NCI-H1436 treated with DMSO at 0.1 percent for 48 hours (cell line): ENCODE measurements at regions not wholly inside any gene's neighbourhood (a gene's known extent, or its start where the extent isn't known, plus 50 kb on each side); places are given as distances from the start of the nearest gene placed in this dataset.
"Not testable (repeated sequence)": the region's sequence is repeated elsewhere in the genome, so short reads cannot be mapped to it uniquely, and the experiment has no call there.

Experiments
- DNase-seq: peaks from one replicate; lab custom pipeline; 2025; lab: John Stamatoyannopoulos, UW

- DNase-seq = no peak
Observed at GRCh38 chr6:74182992-74183391, 487.0 kb downstream of the CD109 start.

GRCh38 chr6:74181471-74181870 is 485.5 kb downstream of the CD109 start:
- DNase-seq = no peak

- DNase-seq = no peak
Observed at GRCh38 chr6:74177506-74177905, 481.5 kb downstream of the CD109 start.

DNA sequence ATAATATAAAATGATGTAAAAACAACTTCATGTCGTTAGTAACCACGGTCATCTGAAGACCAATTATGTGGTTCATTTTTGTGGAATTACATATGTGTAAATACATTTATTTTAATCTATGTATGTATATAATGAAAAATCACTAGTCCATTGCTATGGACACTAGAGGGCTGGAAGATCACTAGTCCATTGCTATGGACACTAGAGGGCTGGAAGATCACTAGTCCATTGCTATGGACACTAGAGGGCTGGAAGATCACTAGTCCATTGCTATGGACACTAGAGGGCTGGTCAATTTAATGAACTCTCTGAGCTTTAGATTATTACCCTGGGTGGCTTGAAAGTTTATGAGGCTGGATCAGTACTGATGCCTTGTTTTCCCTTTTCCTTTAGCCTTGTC is 474.5 kb downstream of the CD109 start:
- not testable (repeated sequence) for DNase-seq

DNA sequence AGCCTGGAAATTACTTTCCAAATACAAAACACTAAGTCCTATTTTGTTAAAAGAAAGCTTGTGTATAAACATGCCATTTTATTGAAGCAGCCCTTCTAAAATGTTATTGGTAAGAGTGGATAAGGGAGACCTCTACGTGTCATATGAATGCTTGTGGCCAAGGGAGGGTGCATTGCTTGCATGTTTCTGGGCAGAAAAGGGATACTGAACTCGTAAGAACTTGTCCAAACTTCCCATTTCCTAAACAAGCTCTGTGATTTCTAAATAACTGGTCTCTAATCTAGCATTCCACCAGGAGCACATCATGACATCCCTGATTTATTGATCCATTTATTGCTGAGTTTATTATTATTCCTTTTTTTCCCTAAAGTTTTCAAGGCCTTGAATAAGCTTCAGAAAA is 474.1 kb downstream of the CD109 start:
- DNase-seq = no peak

GRCh38 chr6:74167976-74168375 is 472.0 kb downstream of the CD109 start:
- DNase-seq = no peak

DNA sequence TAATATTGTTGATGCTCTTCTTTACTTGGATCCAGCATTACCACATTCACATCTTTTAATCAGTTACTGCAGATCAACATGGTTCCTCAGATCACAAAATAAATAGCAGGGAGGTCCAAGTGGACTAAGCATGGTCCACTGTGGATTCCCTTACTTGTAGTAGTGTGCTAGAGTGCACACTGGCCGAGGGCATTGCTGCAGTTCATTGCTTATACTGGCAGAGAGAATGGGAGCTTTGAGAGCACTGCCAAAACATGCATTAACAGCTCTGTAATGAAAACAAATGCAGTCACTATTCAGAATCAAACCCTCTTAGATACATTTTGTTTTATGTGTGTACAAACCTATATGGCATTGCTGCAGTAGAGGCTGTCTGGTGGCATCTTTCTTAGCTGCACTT is 471.5 kb downstream of the CD109 start:
- no peak for DNase-seq

DNA sequence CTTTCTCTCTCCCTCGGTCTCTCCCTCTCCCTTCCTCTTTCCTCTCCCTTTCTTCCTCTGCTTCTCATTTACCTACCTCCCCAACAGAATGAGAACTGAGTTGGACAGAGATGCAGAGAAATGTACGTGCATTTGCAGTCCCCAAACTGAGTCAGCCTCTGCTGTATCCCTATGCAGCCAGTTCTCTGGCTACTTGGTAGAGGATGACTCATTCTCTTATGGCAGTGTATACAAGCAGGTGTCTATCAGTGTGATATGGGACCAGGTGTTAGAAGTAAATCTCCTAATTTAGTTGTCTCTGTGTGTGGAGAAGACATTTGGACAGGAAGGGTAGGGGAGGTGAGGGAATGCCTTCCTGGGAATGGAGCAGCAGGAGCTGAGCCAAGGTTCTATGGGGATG is 470.8 kb downstream of the CD109 start:
- no peak for DNase-seq

DNA sequence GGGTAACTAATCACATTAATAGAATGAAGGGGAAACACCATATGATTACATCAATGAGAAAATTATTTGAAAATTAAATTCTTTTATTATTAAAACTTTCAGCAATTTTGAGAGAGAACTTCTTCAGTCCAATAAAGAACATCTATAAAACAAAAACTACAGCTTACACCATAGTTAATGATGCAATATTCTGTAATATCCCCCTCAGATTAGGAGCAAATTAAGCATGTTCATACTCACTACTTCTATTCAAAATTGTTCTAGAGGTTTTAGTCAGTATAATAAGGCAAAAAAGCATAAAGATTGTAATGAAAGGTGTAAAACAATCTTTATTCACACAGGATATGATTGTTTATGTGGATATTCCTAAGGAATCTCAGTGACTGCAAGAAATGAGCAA is 465.4 kb downstream of the CD109 start:
- DNase-seq = no peak

DNA sequence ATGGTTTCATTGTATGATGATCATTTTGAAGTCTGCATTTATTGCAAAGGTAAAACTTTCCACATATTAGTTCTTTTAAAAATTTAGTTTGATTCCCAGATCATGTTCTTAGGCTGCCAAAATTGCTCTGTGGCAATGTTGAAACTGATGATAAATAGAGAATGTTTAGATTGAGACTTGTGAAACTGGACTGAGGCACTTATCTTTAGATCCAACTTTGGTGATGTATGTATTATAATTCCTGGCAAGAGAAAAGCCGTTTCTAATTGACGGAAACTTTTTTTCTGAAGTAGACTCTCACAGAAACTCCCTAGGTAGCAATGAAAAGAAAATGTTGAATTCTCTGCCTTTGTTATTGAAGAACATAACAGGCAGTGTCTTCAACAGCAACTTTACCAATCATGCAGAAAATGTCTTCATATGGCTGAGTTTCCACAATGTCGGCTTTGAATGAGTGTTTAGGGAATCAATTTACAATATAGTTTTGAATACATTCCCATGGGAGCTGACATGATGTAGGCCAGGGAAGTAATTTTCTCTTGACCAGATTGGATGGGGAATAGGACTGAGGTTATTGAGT is 456.2 kb downstream of the CD109 start:
- no peak for DNase-seq

GRCh38 chr6:74145931-74146330 is 449.9 kb downstream of the CD109 start:
- DNase-seq = no peak

GRCh38 chr6:74137911-74138310 is 441.9 kb downstream of the CD109 start:
- DNase-seq = no peak

DNA sequence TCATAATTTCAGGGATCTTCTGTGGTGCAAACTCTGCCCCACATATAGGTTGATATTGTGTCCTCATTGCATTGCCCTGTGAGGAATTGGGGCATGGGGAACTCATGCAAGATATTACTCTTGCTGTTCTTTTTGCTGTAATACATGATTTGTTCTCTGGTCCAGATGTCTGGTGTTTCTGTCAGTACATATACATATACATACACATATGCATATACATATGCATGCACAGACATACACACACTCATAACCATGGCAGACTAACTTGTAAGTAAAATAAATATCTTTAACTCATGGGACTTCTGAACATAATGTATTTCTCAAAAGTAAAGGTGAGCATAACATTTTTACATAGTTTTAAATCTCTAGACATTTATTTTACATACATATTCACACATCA is 438.3 kb downstream of the CD109 start:
- no peak for DNase-seq

- no peak for DNase-seq
Observed at GRCh38 chr6:74133073-74133472, 437.1 kb downstream of the CD109 start.

- DNase-seq = no peak
Observed at GRCh38 chr6:74130641-74131040, 434.6 kb downstream of the CD109 start.

DNA sequence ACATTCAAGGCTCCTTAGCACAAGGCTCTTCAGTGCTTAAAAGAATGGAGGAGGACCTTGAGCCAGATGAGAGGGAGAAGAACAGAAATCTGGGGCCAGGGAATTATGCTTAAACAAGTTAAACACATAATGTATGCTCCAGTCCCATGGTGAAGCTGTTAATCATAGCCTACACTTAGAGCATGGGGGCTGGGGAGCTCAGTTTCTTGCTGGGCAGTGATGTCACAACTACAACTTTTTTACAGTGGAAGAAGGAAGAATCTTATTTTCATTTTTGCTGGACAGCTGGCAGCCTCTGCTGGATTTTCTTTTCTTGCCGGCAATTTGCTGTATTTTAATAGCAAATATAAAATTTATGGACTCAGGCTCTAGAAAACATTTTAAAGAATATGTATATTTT is 432.5 kb downstream of the CD109 start:
- DNase-seq = no peak

- no peak for DNase-seq
Observed at GRCh38 chr6:74117113-74117512, 421.1 kb downstream of the CD109 start.

DNA sequence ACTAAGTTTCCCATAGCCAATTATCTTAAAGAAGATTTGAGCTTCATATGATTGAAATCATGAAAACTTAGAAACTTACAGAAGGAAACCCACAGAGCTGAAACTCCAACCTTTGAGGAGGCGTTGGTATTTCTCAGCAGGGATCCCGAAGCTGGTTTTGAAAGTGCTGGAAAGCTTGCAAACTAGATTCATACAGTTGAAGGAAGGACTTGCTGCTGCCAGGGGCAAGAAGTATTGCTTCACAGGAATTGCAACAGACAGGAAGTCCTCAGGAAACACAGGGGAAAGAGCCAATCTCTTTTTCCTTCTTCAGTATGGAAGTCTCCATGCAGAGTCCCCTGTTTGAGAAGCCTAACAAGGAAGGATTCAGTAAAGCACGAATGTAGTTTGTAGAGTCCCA is 419.7 kb downstream of the CD109 start:
- no peak for DNase-seq

DNA sequence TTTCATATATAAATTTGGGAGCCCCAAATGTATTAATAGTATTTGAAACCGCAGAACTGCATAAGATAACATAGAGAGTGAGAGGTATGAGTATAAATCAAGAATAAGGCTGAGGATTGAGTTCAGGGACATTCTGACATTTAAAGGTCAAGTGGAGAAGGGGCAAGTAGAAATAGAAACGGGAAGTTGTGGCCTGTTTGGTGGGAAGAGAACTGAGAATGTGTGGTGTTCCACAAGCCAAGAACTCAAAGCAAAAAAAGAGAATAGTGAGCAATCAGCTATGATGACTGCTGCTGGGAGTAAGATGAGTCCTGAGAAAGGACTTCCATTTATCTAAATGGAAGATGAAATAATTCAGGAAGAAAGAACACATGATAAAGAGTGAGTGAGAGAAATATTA is 418.4 kb downstream of the CD109 start:
- no peak for DNase-seq

DNA sequence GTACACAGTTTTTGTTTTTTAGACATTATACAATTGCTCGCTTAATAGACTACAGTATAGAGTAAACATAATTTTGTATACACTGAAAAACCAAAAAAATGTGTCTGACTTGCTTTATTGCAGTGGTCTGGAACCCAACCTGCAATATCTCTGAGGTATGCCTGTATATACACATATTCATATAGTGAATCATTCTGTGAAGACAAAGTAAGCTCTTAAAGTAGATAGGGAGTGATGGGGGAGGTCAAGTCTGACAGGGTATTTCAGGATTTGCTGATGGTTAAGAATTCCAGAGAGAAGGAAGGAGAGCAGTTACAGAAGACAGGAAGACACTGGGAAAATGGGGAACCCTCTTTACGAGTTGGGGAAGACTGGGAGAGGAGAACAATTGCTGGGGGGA is 417.9 kb downstream of the CD109 start:
- no peak for DNase-seq

- no peak for DNase-seq
Observed at GRCh38 chr6:74103417-74103816, 407.4 kb downstream of the CD109 start.

DNA sequence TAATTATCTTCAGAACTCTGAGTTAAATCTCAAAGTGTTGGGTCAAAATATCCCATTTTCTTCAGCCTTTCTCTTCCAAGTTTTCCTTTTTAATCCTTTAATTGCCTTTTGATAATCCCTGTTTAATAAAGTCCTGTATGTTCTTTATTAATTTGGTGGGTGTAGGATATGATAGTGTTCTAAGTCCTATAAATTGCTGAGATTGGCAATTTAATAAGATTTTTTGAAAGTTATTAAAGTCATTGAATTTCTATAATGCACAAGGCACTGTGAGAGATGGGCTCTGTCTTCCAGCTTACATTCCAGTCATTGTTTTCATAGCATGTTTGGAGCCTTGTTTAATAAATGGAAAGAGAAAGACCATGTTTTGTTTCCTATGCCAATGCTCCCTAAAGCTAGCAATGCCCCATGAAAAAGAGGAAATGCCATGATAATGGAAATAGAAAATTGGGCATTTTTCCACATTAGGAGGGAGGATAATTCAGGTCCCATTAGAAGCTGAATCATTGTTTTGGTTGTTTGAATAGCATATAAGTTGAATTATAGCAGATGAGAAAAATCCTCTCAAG is 404.8 kb downstream of the CD109 start:
- no peak for DNase-seq

- DNase-seq = no peak
Observed at GRCh38 chr6:74096329-74096728, 400.3 kb downstream of the CD109 start.

- no peak for DNase-seq
Observed at GRCh38 chr6:74093361-74093760, 397.4 kb downstream of the CD109 start.

DNA sequence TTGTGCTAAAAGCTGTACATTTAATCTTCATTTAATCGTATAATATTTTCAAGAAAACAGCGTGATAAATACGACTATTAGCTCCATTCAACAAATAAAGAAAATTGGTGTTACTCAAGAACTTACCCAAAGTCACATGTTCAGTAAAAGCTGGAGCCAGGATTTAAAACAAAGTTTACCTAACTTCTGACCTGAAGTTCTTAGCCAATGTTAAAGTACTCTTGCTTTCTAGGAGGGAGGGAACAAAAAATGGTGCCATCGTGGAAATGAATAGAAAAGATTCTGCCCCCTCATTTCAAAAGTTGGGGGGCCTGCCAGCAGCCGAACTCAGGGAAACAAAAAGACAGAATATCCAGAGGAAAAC is 395.8 kb downstream of the CD109 start:
- DNase-seq = no peak
